GM23338 (cell line): ENCODE measurements at regions not wholly inside any gene's neighbourhood (a gene's known extent, or its start where the extent isn't known, plus 50 kb on each side); places are given as distances from the start of the nearest gene placed in this dataset.

Experiments used
- CREB1 ChIP-seq: fragments of 250-450 bp; sonication (Bioruptor Pico); IDR thresholded peaks from 2 replicates; pipeline ENCODE4 v1.5.0; 2020; ENCODE audit warnings: low read depth, mild to moderate bottlenecking, moderate library complexity
- EZH2 ChIP-seq: fragments of 200-600 bp; sonication (generic); IDR thresholded peaks from one replicate; pipeline ENCODE4 v1.8.0; 2017; ENCODE audit warnings: antibody characterized with exemption, mild to moderate bottlenecking, low read depth; ENCODE audit not compliant: unreplicated experiment
- EZH2phosphoT487 ChIP-seq: fragments of 200-600 bp; sonication (generic); IDR thresholded peaks from one replicate; pipeline ENCODE4 v1.8.1; 2018; ENCODE audit warnings: antibody characterized with exemption; ENCODE audit not compliant: unreplicated experiment
- JUNB ChIP-seq: IDR thresholded peaks from one replicate; pipeline ENCODE4 v1.6.1; 2016; ENCODE audit warnings: antibody characterized with exemption; ENCODE audit not compliant: unreplicated experiment
- POLR2AphosphoS5 ChIP-seq: IDR thresholded peaks from 2 replicates; pipeline ENCODE4 v1.6.1; 2016; ENCODE audit warnings: antibody characterized with exemption, low read depth
- STAT1 ChIP-seq: IDR thresholded peaks from one replicate; pipeline ENCODE4 v1.6.1; 2016; ENCODE audit warnings: antibody characterized with exemption; ENCODE audit not compliant: unreplicated experiment
- ZNF114 ChIP-seq: fragments of 250-450 bp; sonication (Bioruptor Pico); IDR thresholded peaks from 2 replicates; pipeline ENCODE4 v1.5.0; 2020; ENCODE audit warnings: mild to moderate bottlenecking, moderate library complexity
- ZNF331 ChIP-seq: fragments of 250-450 bp; sonication (Bioruptor Pico); IDR thresholded peaks from 2 replicates; pipeline ENCODE4 v1.5.0; 2020; ENCODE audit warnings: low read depth, mild to moderate bottlenecking, moderate library complexity
- TF ChIP-seq, protein P1 (sequence below), 2 experiments: fragments of 200-600 bp in 1 of 2; sonication (generic) in 1 of 2; conservative IDR thresholded peaks; 2 replicates each; pipeline versions ENCODE4 v1.5.1 to v1.6.1; 2016 to 2017; ENCODE audit warnings: antibody characterized with exemption in 2 of 2, low read depth in 2 of 2, mild to moderate bottlenecking in 2 of 2, moderate library complexity in 1 of 2
- TF ChIP-seq, protein P2 (sequence below): IDR thresholded peaks from 2 replicates; pipeline ENCODE4 v1.6.1; 2016; ENCODE audit warnings: antibody characterized with exemption
- TF ChIP-seq, protein P3 (sequence below): IDR thresholded peaks from one replicate; pipeline ENCODE4 v1.6.1; 2018; ENCODE audit warnings: antibody characterized with exemption; ENCODE audit not compliant: unreplicated experiment
- TF ChIP-seq, protein P4 (sequence below): fragments of 250-450 bp; sonication (Bioruptor Pico); IDR thresholded peaks from 2 replicates; pipeline ENCODE4 v1.5.0; 2020; ENCODE audit warnings: mild to moderate bottlenecking, moderate library complexity

DNA sequence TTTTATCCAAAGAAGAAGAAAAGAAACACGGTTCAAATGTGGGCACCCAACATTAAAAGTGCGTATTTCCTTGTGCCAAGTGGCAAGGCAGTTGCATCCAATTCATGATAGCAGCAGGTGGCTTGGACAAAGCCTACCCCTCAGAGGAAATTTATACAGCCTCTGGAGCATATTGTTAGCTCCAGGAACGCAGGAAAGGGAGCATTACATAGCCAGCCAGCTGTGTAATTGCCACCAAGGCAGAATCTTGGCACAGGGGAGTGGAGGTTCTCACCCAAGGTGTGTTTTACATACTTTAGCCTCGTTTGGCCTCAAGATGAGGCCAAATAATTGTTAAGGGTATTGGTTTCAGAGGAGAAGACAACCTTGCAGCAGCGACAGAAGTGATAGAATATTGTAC lies 526.9 kb downstream of the TMEM182 start:
- TF ChIP-seq, protein P1, sequence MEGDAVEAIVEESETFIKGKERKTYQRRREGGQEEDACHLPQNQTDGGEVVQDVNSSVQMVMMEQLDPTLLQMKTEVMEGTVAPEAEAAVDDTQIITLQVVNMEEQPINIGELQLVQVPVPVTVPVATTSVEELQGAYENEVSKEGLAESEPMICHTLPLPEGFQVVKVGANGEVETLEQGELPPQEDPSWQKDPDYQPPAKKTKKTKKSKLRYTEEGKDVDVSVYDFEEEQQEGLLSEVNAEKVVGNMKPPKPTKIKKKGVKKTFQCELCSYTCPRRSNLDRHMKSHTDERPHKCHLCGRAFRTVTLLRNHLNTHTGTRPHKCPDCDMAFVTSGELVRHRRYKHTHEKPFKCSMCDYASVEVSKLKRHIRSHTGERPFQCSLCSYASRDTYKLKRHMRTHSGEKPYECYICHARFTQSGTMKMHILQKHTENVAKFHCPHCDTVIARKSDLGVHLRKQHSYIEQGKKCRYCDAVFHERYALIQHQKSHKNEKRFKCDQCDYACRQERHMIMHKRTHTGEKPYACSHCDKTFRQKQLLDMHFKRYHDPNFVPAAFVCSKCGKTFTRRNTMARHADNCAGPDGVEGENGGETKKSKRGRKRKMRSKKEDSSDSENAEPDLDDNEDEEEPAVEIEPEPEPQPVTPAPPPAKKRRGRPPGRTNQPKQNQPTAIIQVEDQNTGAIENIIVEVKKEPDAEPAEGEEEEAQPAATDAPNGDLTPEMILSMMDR (conservative IDR thresholded peaks at IDR 0.05; ENCODE audit: low read depth in 2 of 2), result no peak
- TF ChIP-seq POLR2AphosphoS5 (no peak), EZH2phosphoT487 (no peak), EZH2 (no peak), JUNB (no peak), ZNF331 (CRISPR knock-in tag) (no peak), ZNF114 (no peak), CREB1 (no peak), STAT1 (no peak)
- TF ChIP-seq, protein P2, sequence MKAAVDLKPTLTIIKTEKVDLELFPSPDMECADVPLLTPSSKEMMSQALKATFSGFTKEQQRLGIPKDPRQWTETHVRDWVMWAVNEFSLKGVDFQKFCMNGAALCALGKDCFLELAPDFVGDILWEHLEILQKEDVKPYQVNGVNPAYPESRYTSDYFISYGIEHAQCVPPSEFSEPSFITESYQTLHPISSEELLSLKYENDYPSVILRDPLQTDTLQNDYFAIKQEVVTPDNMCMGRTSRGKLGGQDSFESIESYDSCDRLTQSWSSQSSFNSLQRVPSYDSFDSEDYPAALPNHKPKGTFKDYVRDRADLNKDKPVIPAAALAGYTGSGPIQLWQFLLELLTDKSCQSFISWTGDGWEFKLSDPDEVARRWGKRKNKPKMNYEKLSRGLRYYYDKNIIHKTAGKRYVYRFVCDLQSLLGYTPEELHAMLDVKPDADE, result no peak
- TF ChIP-seq, protein P3, sequence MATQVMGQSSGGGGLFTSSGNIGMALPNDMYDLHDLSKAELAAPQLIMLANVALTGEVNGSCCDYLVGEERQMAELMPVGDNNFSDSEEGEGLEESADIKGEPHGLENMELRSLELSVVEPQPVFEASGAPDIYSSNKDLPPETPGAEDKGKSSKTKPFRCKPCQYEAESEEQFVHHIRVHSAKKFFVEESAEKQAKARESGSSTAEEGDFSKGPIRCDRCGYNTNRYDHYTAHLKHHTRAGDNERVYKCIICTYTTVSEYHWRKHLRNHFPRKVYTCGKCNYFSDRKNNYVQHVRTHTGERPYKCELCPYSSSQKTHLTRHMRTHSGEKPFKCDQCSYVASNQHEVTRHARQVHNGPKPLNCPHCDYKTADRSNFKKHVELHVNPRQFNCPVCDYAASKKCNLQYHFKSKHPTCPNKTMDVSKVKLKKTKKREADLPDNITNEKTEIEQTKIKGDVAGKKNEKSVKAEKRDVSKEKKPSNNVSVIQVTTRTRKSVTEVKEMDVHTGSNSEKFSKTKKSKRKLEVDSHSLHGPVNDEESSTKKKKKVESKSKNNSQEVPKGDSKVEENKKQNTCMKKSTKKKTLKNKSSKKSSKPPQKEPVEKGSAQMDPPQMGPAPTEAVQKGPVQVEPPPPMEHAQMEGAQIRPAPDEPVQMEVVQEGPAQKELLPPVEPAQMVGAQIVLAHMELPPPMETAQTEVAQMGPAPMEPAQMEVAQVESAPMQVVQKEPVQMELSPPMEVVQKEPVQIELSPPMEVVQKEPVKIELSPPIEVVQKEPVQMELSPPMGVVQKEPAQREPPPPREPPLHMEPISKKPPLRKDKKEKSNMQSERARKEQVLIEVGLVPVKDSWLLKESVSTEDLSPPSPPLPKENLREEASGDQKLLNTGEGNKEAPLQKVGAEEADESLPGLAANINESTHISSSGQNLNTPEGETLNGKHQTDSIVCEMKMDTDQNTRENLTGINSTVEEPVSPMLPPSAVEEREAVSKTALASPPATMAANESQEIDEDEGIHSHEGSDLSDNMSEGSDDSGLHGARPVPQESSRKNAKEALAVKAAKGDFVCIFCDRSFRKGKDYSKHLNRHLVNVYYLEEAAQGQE, result no peak
- TF ChIP-seq, protein P4, sequence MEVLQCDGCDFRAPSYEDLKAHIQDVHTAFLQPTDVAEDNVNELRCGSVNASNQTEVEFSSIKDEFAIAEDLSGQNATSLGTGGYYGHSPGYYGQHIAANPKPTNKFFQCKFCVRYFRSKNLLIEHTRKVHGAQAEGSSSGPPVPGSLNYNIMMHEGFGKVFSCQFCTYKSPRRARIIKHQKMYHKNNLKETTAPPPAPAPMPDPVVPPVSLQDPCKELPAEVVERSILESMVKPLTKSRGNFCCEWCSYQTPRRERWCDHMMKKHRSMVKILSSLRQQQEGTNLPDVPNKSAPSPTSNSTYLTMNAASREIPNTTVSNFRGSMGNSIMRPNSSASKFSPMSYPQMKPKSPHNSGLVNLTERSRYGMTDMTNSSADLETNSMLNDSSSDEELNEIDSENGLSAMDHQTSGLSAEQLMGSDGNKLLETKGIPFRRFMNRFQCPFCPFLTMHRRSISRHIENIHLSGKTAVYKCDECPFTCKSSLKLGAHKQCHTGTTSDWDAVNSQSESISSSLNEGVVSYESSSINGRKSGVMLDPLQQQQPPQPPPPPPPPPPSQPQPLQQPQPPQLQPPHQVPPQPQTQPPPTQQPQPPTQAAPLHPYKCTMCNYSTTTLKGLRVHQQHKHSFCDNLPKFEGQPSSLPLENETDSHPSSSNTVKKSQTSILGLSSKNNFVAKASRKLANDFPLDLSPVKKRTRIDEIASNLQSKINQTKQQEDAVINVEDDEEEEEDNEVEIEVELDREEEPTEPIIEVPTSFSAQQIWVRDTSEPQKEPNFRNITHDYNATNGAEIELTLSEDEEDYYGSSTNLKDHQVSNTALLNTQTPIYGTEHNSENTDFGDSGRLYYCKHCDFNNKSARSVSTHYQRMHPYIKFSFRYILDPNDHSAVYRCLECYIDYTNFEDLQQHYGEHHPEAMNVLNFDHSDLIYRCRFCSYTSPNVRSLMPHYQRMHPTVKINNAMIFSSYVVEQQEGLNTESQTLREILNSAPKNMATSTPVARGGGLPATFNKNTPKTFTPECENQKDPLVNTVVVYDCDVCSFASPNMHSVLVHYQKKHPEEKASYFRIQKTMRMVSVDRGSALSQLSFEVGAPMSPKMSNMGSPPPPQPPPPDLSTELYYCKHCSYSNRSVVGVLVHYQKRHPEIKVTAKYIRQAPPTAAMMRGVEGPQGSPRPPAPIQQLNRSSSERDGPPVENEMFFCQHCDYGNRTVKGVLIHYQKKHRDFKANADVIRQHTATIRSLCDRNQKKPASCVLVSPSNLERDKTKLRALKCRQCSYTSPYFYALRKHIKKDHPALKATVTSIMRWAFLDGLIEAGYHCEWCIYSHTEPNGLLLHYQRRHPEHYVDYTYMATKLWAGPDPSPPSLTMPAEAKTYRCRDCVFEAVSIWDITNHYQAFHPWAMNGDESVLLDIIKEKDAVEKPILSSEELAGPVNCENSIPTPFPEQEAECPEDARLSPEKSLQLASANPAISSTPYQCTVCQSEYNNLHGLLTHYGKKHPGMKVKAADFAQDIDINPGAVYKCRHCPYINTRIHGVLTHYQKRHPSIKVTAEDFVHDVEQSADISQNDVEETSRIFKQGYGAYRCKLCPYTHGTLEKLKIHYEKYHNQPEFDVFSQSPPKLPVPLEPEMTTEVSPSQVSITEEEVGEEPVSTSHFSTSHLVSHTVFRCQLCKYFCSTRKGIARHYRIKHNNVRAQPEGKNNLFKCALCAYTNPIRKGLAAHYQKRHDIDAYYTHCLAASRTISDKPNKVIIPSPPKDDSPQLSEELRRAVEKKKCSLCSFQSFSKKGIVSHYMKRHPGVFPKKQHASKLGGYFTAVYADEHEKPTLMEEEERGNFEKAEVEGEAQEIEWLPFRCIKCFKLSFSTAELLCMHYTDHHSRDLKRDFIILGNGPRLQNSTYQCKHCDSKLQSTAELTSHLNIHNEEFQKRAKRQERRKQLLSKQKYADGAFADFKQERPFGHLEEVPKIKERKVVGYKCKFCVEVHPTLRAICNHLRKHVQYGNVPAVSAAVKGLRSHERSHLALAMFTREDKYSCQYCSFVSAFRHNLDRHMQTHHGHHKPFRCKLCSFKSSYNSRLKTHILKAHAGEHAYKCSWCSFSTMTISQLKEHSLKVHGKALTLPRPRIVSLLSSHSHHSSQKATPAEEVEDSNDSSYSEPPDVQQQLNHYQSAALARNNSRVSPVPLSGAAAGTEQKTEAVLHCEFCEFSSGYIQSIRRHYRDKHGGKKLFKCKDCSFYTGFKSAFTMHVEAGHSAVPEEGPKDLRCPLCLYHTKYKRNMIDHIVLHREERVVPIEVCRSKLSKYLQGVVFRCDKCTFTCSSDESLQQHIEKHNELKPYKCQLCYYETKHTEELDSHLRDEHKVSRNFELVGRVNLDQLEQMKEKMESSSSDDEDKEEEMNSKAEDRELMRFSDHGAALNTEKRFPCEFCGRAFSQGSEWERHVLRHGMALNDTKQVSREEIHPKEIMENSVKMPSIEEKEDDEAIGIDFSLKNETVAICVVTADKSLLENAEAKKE (CRISPR knock-in tag), result no peak
